ENCODE measurements at regions not wholly inside any gene's neighbourhood (a gene's known extent, or its start where the extent isn't known, plus 50 kb on each side); places are given as distances from the start of the nearest gene placed in this dataset.

GRCh38 chr17:22161376-22161775, 469.1 kb downstream of the KCNJ18 start:
- H4K20me1 ChIP-seq (ENCODE audit: insufficient read depth, low read length): no peaks in the 10 kb centered on the region
- H3K4me3 ChIP-seq (replicated peaks in 1 of 3; ENCODE audit: insufficient read depth in 1 of 3, low read depth in 2 of 3, low read length in 3 of 3): no peak overlapping the region
- FAIRE-seq: no peak
- no peak for ATAC-seq
- H3K4me2 ChIP-seq (ENCODE audit: low read depth, low read length): no peak overlapping the region
- H3K36me3 ChIP-seq (replicated peaks in 1 of 2; ENCODE audit: control insufficient read depth in 1 of 2, insufficient read depth in 2 of 2, low read length in 2 of 2): no peaks in the 10 kb centered on the region
- no peaks in the 10 kb centered on the region for H3K79me2 ChIP-seq (ENCODE audit: insufficient read depth, low read length)
- H3K27ac ChIP-seq (ENCODE audit: extremely low read length, insufficient read depth, low read length): no peak overlapping the region
- H3K9ac ChIP-seq (ENCODE audit: insufficient read depth, low read depth, low read length): no peak overlapping the region
- no peak for DNase-seq (ENCODE audit: low spot score)
- peaks cover 16% of the 10 kb centered on the region for H3K9me3 ChIP-seq (ENCODE audit: low read length)
- CTCF ChIA-PET (ENCODE audit: low intra/inter-chr PET ratio, low total read pairs): no interaction called here
- intact Hi-C loops (cut with micrococcal nuclease; ENCODE audit: unreplicated experiment) (no loop called here), in situ Hi-C loops (cut with HindIII; ENCODE audit: extremely low pct_ligation_motif_present, low pct_unique_long_range_greater_than_20kb) (no loop called here)
- H2AFZ ChIP-seq (ENCODE audit: low read length): no peak overlapping the region
- no peaks in the 10 kb centered on the region for H3K4me1 ChIP-seq (ENCODE audit: insufficient read depth, low read length)
- BruUV-seq (replicated peaks): no TSS peak
- POLR2A ChIA-PET: no interaction called here
- WGBS (ENCODE audit: low lambda C conversion rate): 15% methylated on average over 7 of the region's 7 CpGs
- H3K27me3 ChIP-seq (ENCODE audit: control insufficient read depth in 1 of 2, insufficient read depth in 2 of 2, low read length in 2 of 2): no peaks in the 10 kb centered on the region
- TF ChIP-seq ZNF556 (CRISPR knock-in tag; IDR thresholded peaks at IDR 0.05; ENCODE audit: borderline replicate concordance): no peak
- TF ChIP-seq SRF (IDR thresholded peaks at IDR 0.05; ENCODE audit: low read depth, low read length): no peak
- TF ChIP-seq ZNF879 (CRISPR knock-in tag; IDR thresholded peaks at IDR 0.05): no peak
- TF ChIP-seq KLF9 (CRISPR knock-in tag; IDR thresholded peaks at IDR 0.05; ENCODE audit: low read depth): no peak
- TF ChIP-seq SP2 (CRISPR knock-in tag; IDR thresholded peaks at IDR 0.05): no peak
- TF ChIP-seq BRD4 (CRISPR knock-in tag; IDR thresholded peaks at IDR 0.05): no peak
- TF ChIP-seq MTA3 (CRISPR knock-in tag; IDR thresholded peaks at IDR 0.05): no peak
- TF ChIP-seq CENPX (CRISPR knock-in tag; IDR thresholded peaks at IDR 0.05): no peak
- TF ChIP-seq ZNF230 (CRISPR knock-in tag; IDR thresholded peaks at IDR 0.05): no peak
- TF ChIP-seq E2F5 (CRISPR knock-in tag; conservative IDR thresholded peaks at IDR 0.05): no peak
- no peak for TF ChIP-seq ISL2 (CRISPR knock-in tag; IDR thresholded peaks at IDR 0.05)
- TF ChIP-seq DZIP1 (CRISPR knock-in tag; IDR thresholded peaks at IDR 0.05): no peak
- no peak for TF ChIP-seq ZNF574 (CRISPR knock-in tag; IDR thresholded peaks at IDR 0.05)
- no peak for TF ChIP-seq MZF1 (CRISPR knock-in tag; IDR thresholded peaks at IDR 0.05; ENCODE audit: borderline replicate concordance)
- no peak for TF ChIP-seq ZNF256 (CRISPR knock-in tag; conservative IDR thresholded peaks at IDR 0.05)
- no peak for TF ChIP-seq ZBTB34 (CRISPR knock-in tag; IDR thresholded peaks at IDR 0.05)
